ENCODE measurements at regions not wholly inside any gene's neighbourhood (a gene's known extent, or its start where the extent isn't known, plus 50 kb on each side); places are given as distances from the start of the nearest gene placed in this dataset.
"Not testable (repeated sequence)": the region's sequence is repeated elsewhere in the genome, so short reads cannot be mapped to it uniquely, and the experiment has no call there.

DNA sequence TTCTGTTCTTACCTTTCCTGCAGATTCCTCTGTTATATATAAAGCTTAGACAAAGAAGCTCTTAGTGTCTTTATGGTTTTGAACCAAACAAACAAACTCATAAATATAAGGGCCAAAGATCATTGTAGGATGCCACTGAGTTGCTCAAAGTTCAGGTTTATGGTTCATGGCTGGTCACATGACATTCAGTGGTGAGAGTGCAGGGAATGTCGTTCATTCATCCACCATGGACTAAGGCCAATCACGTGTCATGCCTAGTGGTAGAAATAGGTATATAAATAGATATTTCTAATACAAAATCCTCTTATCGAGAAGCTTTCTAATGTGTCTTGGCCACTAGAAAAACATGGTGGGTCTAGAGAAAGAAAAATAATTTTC lies 119.4 kb downstream of the GATA3 start:
- DNase-seq: no peak

DNA sequence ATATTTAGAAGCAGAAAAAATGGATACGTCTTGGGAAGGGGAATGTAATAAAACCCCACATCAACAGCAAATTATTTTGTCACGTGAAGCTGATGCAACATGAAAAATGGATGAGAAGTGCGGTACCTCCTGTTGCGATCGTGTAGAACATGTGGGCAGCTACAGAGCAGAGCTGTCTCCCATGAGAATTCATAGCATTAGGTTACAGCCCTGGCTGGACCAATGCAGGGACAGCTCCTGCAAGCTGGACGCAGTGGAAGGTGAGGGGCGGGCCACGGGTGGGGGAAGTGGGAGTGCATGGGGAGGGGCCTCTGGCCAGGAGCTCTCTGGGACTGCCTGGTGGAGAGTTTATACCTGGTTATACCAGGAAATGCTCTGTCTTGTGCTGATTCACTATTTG lies 120.3 kb downstream of the GATA3 start:
- no peak for DNase-seq

- not testable (repeated sequence) for DNase-seq
Observed at GRCh38 chr10:8177526-8177925, 123.0 kb downstream of the GATA3 start.

- not testable (repeated sequence) for DNase-seq
Observed at GRCh38 chr10:8179773-8180172, 125.3 kb downstream of the GATA3 start.

DNA sequence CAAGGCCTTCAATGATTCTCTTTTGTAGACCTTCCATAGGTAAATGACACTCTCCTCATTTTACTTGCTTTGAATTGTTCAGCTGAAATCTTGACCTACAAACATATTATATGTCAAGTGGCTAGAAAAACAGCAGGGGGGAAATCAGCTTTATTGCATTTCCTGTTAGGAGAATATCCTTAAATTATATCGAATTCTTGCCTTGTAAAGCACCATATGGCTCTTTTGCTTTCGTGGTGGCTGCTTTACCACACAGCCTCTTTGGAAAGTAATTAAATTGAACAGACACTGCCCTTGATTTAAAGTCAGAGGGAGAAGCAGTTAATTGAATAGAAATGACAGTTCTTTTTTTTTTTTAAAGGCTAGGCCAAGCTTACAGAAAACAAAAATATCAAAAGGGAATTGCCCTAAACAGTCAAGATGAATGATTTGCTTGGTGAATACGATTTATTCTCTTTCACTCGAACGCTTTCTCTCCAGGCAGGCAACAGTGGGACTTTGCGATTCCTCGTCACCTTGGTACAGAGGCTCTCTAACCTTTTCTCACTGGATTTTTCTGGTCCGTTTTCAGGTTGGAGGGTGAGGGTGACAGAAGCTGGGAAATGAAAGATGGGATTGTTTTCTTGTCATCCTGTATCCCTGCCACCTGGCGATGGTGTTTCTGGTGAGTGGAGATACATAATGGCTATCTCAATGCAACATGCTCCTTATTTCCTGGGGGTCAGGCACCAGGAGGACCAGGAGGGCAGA lies 126.0 kb downstream of the GATA3 start:
- DNase-seq: no peak

DNA sequence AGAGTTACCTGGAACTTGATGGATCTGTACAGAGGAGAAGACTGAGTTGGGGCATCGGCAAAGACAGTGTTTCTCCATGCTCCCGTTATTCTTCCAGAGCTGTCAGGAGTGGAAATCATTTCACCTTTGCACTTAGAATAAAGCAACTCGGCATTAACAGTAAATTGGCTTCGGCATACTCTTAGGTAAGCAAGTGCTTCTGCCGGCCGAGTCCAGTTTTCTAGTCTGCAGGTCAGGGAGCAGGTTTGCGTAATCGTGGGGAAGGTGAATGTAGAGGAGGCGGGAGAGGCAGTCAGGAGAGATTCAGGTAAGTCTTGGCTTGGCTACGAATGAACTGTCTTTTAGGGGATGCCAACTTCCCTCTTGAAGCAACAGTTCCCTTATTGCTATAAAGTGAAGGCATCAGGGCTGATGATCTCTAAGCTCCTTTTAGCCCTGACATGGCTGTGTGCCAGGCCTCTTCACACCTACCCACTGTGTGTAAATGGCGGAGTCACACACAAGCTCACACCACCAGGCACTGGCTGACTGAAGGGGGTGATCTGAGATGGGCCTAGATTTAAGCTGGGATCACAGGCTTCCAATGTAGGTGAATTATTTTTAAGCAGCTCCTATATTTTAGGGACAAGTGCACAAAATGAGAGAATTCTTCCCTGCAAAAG lies 127.1 kb downstream of the GATA3 start:
- DNase-seq: no peak

DNA sequence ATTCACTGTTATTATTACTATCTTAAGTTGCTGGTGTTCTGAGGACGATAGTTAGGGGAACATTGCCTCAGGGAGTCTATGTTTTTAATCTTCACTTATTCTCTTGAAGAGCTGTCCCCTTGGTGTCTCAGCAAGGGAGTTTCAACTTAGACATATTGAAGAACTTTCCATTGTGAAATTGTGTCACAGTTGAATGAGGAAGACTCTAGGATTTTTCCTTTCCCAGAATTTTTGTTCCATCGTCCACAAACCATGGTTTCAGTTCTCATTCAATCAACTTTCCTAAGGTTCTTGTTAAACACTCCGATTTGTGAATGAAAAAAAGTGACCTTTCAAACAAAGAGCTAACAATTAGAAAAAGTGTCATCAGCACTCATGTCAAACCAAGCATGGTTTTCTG lies 128.3 kb downstream of the GATA3 start:
- no peak for DNase-seq

DNA sequence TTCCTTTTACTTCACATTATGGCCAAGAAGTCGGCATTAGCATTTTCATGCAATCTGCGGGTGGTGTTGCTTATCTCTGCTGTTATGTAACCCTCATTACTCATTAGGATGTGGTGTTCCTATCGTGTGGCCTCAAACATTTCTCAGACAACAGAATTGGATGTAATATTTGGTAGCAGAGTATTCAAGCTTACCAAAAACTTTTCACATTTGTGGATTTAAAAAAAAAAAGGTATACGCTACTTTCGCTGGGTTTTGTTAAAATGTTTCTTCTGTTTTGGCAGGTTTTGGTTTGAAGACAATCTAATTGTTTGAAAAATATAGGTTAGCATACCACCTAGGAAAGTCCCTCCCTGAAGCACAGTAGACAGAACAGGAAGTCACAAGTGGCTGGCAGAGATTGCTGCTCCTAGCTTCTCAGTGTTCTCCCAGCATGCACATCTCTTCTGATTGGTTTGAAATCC lies 128.8 kb downstream of the GATA3 start:
- DNase-seq: no peak

- DNase-seq: no peak
Observed at GRCh38 chr10:8187171-8187666, 132.7 kb downstream of the GATA3 start.

DNA sequence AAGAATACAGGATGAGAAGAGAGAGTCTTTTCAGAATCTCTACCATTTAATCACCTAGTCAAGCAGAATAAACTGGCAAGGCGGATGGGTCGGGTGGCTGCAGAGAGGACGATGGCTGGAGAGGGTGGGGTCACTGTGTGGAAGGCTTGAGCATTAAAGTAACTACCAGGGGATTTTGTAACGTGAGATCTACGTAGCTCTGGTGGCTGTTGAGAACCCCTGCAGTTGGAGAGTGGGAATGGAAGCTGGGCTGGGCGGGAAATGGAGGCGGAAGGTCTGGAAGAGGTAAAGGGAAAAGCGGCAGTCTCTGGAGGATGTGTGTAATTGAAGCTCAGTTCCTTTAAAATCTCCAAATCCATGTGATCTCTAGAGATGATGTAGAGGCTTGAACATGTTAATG lies 135.0 kb downstream of the GATA3 start:
- DNase-seq: no peak

DNA sequence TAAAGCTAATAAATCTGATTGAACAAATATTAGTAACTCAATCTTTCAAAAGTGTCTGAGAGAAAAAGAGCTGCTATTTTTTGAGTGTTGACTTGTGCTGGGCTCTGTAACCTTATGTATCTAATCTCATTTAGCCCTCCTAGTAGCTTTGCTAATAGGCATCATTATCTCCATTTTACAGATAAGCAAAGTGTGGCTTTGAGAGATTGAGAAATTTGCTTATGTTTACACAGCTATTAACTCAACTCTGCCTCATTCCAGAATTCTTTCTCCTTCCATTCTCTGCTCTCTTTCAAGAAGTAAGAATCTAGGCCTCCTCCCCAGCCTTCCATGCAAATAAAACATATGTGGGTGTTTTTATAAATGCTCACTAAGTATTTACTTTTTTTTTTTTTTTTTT lies 137.8 kb downstream of the GATA3 start:
- DNase-seq: no peak

DNA sequence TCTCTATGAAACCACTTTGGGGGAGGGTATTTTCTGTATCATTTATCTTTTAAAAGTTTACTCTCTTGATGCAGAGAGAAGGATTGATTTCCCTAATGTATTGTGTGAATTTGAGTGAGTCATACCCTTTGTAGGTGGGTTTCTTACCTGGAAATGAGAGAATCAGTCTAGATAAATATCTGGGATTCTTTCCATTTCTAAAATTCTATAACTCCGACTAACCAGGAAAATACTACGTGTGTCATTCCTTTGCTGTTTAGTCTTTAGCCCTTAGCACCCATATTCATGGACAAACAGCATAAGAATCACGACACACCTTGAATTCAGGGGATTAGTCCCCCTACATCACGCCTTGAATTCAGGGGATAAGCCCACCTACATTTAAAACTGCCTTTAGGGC lies 139.1 kb downstream of the GATA3 start:
- no peak for DNase-seq

DNA sequence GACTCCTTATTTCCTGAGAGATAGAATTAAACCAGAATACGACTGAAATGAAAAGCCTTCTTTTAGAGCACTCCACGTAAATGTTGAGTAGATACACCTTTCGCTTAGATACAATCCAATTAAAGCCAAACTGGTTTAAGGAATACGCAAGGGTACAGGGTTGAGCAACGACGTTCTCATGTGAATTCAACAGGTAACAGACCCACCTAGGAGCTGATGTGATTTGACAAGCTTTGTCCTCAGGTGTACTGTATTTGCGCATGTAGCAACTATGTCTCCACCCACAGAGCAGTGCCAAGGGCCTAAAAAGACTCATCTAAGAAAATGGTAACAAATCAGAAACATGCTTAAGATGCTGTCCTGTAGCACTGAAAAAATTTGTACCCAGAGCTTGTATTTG lies 139.6 kb downstream of the GATA3 start:
- no peak for DNase-seq

DNA sequence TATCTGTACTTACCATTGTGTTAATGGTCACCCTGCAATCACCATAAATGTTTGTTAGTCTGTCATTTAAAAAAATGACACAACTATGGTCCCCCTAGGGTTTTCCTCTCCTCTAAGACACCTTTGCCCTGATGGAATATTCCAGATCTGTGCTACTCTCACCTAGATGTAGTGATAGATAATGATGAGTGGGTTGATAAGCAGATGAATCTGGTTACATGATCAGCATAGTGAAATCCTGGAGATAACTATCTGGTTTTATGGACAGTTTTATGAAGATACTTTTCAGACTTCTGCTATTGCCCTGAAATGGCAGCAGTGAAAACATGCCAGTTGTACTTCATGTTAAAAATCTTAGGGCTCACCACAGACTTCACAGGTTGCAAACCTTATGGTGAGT lies 152.4 kb downstream of the GATA3 start:
- DNase-seq: no peak

- no peak for DNase-seq
Observed at GRCh38 chr10:8211631-8212030, 157.1 kb downstream of the GATA3 start.

DNA sequence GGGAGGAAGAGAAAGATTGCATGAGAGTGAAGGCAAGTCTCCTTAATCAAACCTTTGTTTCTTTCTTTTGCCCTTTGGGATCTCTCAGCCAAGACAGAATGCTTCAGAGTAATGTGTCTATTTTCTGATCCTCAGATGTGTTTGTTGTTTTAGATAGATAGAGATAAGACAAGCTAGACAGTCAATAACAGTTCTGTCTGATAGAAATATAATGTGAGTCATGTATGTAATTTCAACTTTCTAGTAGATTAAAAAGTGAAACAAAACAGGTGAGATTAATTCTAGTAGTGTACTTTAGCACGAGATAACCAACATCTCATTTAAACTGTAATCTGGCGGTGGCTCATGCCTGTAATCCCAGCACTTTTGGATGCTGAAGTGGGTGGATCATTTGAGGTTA lies 159.2 kb downstream of the GATA3 start:
- no peak for DNase-seq

DNA sequence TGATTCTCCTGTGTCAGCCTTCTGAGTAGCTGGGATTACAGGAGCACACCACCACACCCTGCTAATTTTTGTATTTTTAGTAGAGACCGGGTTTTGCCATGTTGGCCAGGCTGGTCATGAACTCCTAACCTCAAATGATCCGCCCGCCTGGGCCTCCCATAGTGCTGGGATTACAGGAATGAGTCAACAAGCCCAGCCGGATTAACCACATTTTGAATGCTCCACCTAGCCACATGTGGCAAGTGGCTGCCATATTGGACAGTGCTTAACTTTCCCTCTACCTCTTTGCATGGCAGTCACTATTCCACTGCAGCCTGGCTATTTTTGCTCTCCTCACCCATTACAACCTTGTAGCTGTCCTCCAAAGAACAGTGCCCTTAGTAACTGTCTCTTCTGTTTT lies 160.1 kb downstream of the GATA3 start:
- DNase-seq: no peak

- DNase-seq: no peak
Observed at GRCh38 chr10:8216893-8217292, 162.4 kb downstream of the GATA3 start.

- DNase-seq: no peak
Observed at GRCh38 chr10:8221451-8221850, 167.0 kb downstream of the GATA3 start.

- no peak for DNase-seq
Observed at GRCh38 chr10:8224591-8224990, 170.1 kb downstream of the GATA3 start.

DNA sequence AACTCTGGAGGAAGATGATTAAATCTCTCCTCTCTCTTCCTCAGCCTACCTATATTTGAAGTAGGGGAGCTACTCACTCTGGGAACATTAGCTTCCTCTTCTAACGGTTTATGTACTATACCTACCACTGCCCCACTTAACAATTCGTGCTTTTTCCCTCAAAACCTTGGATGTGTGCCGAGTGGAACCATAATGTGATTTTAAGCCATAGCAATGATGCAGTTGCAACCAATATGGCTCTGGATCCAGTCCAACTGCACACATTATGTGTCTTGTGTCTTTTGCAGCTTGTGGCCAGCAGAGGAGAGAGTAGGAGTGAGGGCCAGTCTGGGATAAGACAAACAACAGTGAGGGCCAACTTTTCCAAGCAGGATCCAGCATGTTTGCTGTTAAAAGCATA lies 170.7 kb downstream of the GATA3 start:
- DNase-seq: no peak

DNA sequence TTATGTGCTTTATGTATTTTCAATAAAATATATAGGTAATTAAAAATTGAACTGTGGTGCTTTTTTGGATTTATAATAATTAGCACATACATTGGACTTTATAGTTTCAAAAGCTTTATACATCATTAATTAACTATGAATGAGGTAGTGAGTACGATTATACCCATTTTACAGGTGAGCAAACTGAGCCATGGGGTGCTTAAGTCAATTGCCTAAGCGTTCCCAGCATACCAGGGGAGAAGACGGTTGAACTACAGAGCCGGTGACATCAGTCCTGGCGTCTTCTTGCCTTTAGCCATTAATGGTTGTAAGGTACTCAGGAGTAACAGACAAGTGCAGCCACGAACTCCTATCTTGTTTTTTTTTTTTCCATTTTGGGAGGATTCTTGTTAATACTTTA lies 172.8 kb downstream of the GATA3 start:
- DNase-seq: no peak

DNA sequence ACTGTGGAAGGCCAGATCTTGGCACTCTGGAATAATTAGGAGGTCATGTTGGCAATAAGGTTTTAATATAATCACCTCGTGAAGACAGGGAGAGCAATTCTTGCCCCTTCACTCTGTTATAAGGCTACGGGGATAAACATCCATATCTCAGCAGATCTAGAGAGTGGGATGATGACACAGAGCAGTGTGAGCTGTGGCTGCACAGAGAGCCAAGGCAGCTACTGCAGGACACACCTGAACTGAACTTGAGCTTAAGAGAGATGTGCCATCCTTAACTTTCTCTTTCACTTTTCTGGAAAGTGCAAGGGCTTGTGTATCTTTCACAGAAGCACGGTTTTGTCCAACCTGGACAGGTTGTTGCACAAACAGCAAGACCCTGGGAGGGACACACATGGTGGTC lies 174.7 kb downstream of the GATA3 start:
- no peak for DNase-seq

GRCh38 chr10:8230902-8231301 lies 176.4 kb downstream of the GATA3 start:
- no peak for DNase-seq

GRCh38 chr10:8233049-8233448 lies 178.6 kb downstream of the GATA3 start:
- DNase-seq: no peak
